Activated naive CD4-positive, alpha-beta T cell treated with anti-CD3 and anti-CD28 coated beads, Interleukin-2, amount 50 U/mL, for 16 hours (primary cell): ENCODE measurements at regions not wholly inside any gene's neighbourhood (a gene's known extent, or its start where the extent isn't known, plus 50 kb on each side); places are given as distances from the start of the nearest gene placed in this dataset.
"Not testable (repeated sequence)": the region's sequence is repeated elsewhere in the genome, so short reads cannot be mapped to it uniquely, and the experiment has no call there.

Experiments
- DNase-seq: peaks from one replicate; pipeline ENCODE4 v3.0.0-alpha.2; 2020

DNA sequence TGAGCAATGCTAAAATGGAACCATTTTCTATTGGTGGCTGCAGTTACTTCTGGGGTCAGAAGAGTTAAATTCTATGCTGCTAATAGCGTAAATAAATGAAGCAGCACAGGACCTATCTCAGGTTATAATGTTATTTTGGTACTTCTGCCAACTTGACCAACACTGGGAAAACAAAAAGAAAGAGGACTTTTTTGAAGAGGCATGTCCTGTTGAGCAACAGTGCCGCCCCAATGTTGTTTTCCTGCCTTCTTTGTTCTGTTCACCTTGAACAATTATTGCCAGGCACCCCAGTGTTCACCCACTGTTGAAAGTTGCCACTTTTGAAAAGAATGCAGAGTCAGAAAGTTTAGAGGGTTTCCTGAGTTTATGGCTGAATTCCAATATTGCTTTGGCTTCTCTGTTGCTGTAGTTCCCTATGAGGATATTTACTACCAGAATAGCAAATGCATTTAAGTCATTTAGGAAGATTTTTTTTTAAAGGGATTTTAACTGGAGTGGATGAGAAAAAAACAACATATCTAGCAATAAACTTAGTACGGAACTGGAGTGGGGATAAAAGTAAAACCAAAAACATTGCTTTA lies 679.0 kb upstream of the DPPA4 start:
- no peak for DNase-seq

- DNase-seq, result no peak
Measured at GRCh38 chr3:110017304-110017703, 680.0 kb upstream of the DPPA4 start.

DNA sequence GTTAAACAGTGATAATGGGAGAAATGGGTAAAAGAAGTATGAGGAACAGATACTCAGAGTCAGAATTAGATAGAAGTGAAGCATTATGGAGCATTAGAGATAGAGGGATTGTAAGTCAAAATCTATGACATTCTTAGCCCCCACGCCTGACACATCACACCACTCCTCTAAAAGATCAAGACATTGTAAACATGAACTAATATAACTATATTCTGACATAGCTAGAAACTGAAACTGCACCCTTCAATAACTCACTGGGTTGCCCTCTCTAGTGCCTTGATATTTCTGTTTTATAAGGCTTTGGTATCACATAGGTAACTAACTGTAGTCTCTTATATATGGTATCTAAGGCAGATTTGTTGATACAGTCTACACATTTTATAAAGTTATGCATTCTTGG lies 684.3 kb upstream of the DPPA4 start:
- no peak for DNase-seq

DNA sequence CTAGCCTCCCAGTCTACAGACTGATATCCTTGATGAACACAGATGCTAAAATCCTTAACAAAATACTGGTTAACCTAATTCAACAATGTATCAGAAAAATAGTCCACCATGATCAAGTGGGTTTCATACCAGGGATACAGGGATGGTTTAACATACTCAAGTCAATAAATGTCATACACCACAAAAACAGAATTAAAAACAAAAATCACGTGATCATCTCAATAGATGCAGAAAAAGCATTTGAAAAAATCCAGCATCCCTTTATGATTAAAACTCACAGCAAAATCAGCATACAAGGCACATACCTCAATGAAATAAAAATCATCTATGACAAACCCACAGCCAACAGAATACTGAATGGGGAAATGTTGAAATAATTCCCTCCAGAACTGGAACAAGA lies 685.7 kb upstream of the DPPA4 start:
- not testable (repeated sequence) for DNase-seq

- DNase-seq, result no peak
Measured at GRCh38 chr3:110026421-110026820, 689.1 kb upstream of the DPPA4 start.

- DNase-seq, result no peak
Measured at GRCh38 chr3:110027446-110028080, 690.2 kb upstream of the DPPA4 start.

- no peak for DNase-seq
Measured at GRCh38 chr3:110031975-110032374, 694.6 kb upstream of the DPPA4 start.

DNA sequence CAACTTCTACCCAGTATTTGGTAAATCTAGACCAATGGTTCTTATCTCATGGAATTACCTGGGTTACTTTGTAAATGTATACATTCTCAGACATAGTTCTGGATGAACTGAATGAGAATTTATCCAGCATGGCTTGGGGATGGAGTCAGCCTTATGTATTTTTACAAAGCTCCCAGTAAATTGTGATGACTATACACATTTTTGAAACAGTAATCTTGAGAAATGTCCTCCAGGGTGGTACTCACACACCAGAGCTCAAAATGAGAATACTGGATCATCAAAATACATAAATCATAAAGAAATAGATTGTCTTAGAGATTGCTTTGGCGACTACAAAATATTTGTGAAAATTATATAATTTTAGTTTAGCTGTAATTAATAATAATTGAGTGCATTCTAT lies 722.1 kb upstream of the DPPA4 start:
- DNase-seq, result no peak

GRCh38 chr3:110062716-110063115 lies 725.4 kb upstream of the DPPA4 start:
- DNase-seq, result no peak

- DNase-seq, result no peak
Measured at GRCh38 chr3:110063178-110063577, 725.8 kb upstream of the DPPA4 start.

GRCh38 chr3:110066206-110066605 lies 728.9 kb upstream of the DPPA4 start:
- DNase-seq, result no peak

DNA sequence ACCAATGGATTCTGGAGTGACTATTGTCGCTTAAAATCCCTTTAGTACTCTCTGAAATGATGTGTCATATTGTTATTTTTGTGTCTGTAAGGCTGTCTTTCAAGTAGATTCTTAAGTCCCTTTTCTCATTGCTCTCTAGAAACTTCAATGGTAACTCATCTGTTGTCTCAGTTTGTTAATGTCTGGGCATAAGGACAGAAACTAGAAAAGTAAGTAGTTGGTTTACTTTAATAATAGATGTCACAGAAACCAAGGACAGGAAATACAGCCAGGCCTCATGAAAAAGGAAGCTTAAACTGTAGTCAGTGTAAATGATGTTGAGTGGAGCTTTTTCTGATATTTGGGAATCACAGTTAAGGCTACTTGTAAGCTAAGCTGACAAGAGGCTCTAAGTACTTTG lies 730.2 kb upstream of the DPPA4 start:
- no peak for DNase-seq

GRCh38 chr3:110069761-110070160 lies 732.4 kb upstream of the DPPA4 start:
- DNase-seq, result no peak

- no peak for DNase-seq
Measured at GRCh38 chr3:110070161-110070916, 733.0 kb upstream of the DPPA4 start.

GRCh38 chr3:110074095-110074494 lies 736.7 kb upstream of the DPPA4 start:
- DNase-seq, result no peak

- DNase-seq, result no peak
Measured at GRCh38 chr3:110077093-110077492, 739.7 kb upstream of the DPPA4 start.

DNA sequence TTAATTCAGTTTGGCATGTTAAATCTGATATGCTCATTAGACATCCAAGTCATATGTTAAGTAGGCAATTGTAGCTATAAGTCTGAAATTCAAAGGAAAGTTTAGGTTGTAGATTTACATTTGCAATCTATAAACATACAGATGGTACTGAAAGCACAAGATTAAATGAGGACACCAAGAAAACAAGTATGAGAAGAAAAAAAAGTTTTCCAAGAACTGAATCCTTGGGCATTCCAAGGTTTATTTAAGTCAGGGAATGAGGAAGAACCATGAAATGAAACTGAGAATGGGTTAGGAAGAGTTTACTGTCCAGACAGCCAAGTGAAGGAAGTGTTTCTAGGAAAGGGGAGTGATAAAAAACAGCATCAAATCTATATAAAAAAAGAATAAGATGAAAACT lies 756.1 kb upstream of the DPPA4 start:
- no peak for DNase-seq

- DNase-seq, result no peak
Measured at GRCh38 chr3:110093812-110094401, 756.6 kb upstream of the DPPA4 start.

DNA sequence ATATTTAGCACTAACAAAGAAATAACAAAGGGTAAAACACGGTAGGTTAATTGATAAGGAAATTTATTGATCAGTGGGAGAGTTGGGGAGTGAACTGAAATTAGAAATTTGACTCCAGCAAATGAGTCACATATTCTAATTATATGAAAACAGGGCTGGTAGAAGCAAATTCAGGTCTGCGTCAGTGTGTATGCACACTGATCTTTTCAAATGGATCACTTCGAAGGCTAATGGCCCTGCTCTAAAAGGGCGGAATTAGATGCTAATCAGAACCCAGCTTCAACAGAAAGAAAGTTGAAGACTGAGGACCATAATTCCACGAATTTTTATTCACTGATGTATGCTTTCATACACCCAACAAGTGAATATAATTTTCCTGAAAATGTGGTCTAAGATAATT lies 762.4 kb upstream of the DPPA4 start:
- no peak for DNase-seq

GRCh38 chr3:110101361-110101760 lies 764.0 kb upstream of the DPPA4 start:
- DNase-seq, result no peak

- DNase-seq, result no peak
Measured at GRCh38 chr3:110106805-110107204, 769.5 kb upstream of the DPPA4 start.

DNA sequence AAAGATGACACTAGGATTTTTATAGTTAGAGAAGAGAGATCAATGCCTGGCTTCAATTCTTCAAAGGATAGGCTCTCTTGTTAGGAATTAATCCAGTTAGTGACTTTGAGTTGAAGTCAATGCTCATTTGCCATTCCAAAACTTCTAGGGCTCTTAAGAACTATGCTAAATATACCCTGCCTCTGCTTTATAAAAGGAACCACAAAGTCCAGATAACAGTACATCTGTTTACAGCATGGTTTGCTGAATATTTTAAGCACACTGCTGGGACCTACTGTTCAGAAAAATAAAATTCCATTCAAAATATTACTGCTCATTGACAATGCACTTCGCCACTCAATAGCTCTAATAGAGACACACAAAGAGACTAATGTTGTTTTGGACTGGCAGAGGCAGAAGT lies 786.6 kb upstream of the DPPA4 start:
- DNase-seq, result no peak

GRCh38 chr3:110126065-110126464 lies 788.7 kb upstream of the DPPA4 start:
- no peak for DNase-seq

DNA sequence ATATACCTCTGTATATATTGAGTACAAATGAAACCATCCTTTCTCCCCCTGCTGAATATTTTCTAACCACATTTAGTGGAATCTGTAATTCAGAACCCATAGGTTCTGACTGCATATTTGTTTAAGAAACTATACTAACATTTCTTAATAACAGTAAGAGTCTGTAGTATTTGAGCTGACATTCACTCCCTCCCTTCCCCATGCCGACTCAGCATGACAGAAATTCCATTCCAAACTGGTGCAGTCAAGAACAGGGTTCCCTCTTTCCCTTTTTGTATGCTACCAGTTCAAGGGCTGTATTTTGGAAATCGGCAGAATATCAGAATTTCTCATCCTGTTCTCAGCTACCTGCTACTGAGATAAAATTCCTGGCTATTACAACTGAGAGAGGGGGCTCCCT lies 796.6 kb upstream of the DPPA4 start:
- DNase-seq, result no peak
